Endothelial cell of umbilical vein (primary cell): ENCODE measurements at regions not wholly inside any gene's neighbourhood (a gene's known extent, or its start where the extent isn't known, plus 50 kb on each side); places are given as distances from the start of the nearest gene placed in this dataset.

ENCODE experiments used
- BruUV-seq: library from RNA; stranded (reverse); fragments of 400-500 nt; replicated peaks from 2 replicates; lab custom pipeline; 2021; lab: Mats Ljungman, UMichigan
- CTCF ChIA-PET: fragments of 300-600, 350-600 bp; sonication (Branson Sonifier 250); formaldehyde crosslinking; loops from one replicate; lab custom pipeline; 2021; ENCODE audit warnings: antibody characterized with exemption, inconsistent platforms; lab: Charles Lee
- POLR2A ChIA-PET: fragments of 300-600, 350-600 bp; sonication (Branson Sonifier 250); formaldehyde crosslinking; loops from one replicate; lab custom pipeline; 2021; ENCODE audit warnings: antibody characterized with exemption, inconsistent platforms; lab: Charles Lee
- DNase-seq: peaks from one replicate; pipeline ENCODE4 v3.0.0-alpha.2; 2011; ENCODE audit warnings: low read depth, low spot score
- FAIRE-seq: peaks from 2 replicates; lab custom pipeline; 2011; peaks lifted over from hg19 to GRCh38; lab: Jason Lieb, UNC
- H2AFZ ChIP-seq: 2 replicates; pipeline ENCODE4 v1.6.0; 2012; ENCODE audit warnings: low read depth, low read length, control low read depth, inconsistent platforms
- H3K27ac ChIP-seq: 2 replicates; pipeline ENCODE4 v1.5.1; 2011; ENCODE audit warnings: low read depth, mild to moderate bottlenecking, control low read depth, low read length, moderate library complexity; ENCODE audit not compliant: insufficient read depth
- H3K27me3 ChIP-seq, 2 experiments: 2 replicates each; pipeline versions ENCODE4 v1.6.0 to v1.6.1; 2011; ENCODE audit warnings: low read length in 2 of 2, mixed read lengths in 1 of 2; ENCODE audit not compliant: control insufficient read depth in 2 of 2, insufficient read depth in 2 of 2
- H3K36me3 ChIP-seq, 2 experiments: 2 replicates in 1 of 2; 3 replicates in 1 of 2; pipeline ENCODE4 v1.5.1; 2011; ENCODE audit warnings: low read length in 2 of 2, mild to moderate bottlenecking in 1 of 2, moderate library complexity in 1 of 2; ENCODE audit not compliant: control insufficient read depth in 2 of 2, insufficient read depth in 2 of 2; ENCODE audit errors: extremely low read depth in 1 of 2
- H3K4me1 ChIP-seq: 3 replicates; pipeline ENCODE4 v1.5.1; 2011; ENCODE audit warnings: mild to moderate bottlenecking, low read length; ENCODE audit not compliant: control insufficient read depth, insufficient read depth; ENCODE audit errors: extremely low read depth
- H3K4me2 ChIP-seq: 2 replicates; pipeline ENCODE4 v1.6.1; 2011; ENCODE audit warnings: low read length, control low read depth, mixed read lengths; ENCODE audit not compliant: insufficient read depth
- H3K4me3 ChIP-seq, 3 experiments: fragments of 200-600 bp in 1 of 3; sonication (generic), shearing (Covaris generic) in 1 of 3; replicated peaks in 1 of 3; 2 replicates each; pipeline ENCODE4 v1.5.1; 2011 to 2016; ENCODE audit warnings: control low read depth in 3 of 3, low read length in 3 of 3, mild to moderate bottlenecking in 2 of 3, inconsistent platforms in 1 of 3, low read depth in 1 of 3, moderate library complexity in 1 of 3; ENCODE audit not compliant: insufficient read depth in 1 of 3
- H3K79me2 ChIP-seq: 2 replicates; pipeline ENCODE4 v1.6.0; 2012; ENCODE audit warnings: low read length, inconsistent platforms; ENCODE audit not compliant: control insufficient read depth, insufficient read depth
- H3K9ac ChIP-seq: replicated peaks from 2 replicates; pipeline ENCODE3; 2011; ENCODE audit warnings: low read length, control low read depth; ENCODE audit not compliant: insufficient read depth; ENCODE audit errors: extremely low read depth
- H3K9me1 ChIP-seq: replicated peaks from 3 replicates; pipeline ENCODE4 v1.6.0; 2011; ENCODE audit warnings: mild to moderate bottlenecking, low read length; ENCODE audit not compliant: control insufficient read depth, insufficient read depth; ENCODE audit errors: extremely low read depth
- H3K9me3 ChIP-seq: replicated peaks from 2 replicates; pipeline ENCODE4 v1.5.1; 2012; ENCODE audit warnings: low read length, inconsistent platforms; ENCODE audit not compliant: control insufficient read depth, insufficient read depth
- H4K20me1 ChIP-seq: replicated peaks from 2 replicates; pipeline ENCODE3; 2011; ENCODE audit warnings: mild to moderate bottlenecking, low read length; ENCODE audit not compliant: control insufficient read depth, insufficient read depth; ENCODE audit errors: extremely low read depth
- EZH2 ChIP-seq: IDR thresholded peaks from 2 replicates; pipeline ENCODE4 v1.6.1; 2012; ENCODE audit warnings: borderline replicate concordance, low read depth, mild to moderate bottlenecking, moderate library complexity, low read length, inconsistent platforms; ENCODE audit not compliant: severe bottlenecking
- FOS ChIP-seq: IDR thresholded peaks from 2 replicates; pipeline ENCODE4 v1.6.1; 2011; ENCODE audit warnings: mild to moderate bottlenecking, low read length, moderate library complexity, borderline replicate concordance; ENCODE audit not compliant: insufficient read depth
- GATA2 ChIP-seq: IDR thresholded peaks from 2 replicates; pipeline ENCODE4 v1.7.0; 2011; ENCODE audit warnings: low read depth, mild to moderate bottlenecking, moderate library complexity, mixed read lengths, low read length; ENCODE audit not compliant: insufficient read length, insufficient read depth
- JUN ChIP-seq: IDR thresholded peaks from 2 replicates; pipeline ENCODE4 v1.6.1; 2011; ENCODE audit warnings: borderline replicate concordance, low read depth; ENCODE audit not compliant: insufficient read length, insufficient read depth
- MYC ChIP-seq: IDR thresholded peaks from one replicate; pipeline ENCODE4 v1.6.1; 2011; ENCODE audit warnings: mild to moderate bottlenecking, low read depth, low read length
- POLR2A ChIP-seq: IDR thresholded peaks from 2 replicates; pipeline ENCODE4 v1.6.1; 2012; ENCODE audit warnings: low read depth, mild to moderate bottlenecking, control low read depth, low read length
- POLR2AphosphoS5 ChIP-seq: IDR thresholded peaks from 2 replicates; pipeline ENCODE4 v1.6.1; 2012; ENCODE audit warnings: low read depth, mild to moderate bottlenecking, control low read depth, low read length, moderate library complexity; ENCODE audit not compliant: insufficient read depth
- dilution Hi-C: fragments of 300-500 bp; cut with MboI; formaldehyde crosslinking; loops from one replicate; pipeline ENCODE4 v1.15.0; 2019; ENCODE audit warnings: low sequenced_read_pairs; ENCODE audit not compliant: extremely low pct_ligation_motif_present
- intact Hi-C: fragments of 100-400 bp; cut with micrococcal nuclease; formaldehyde crosslinking; loops from one replicate; pipeline ENCODE4 v1.10.0; 2022
- TF ChIP-seq, protein P1 (sequence below): IDR thresholded peaks from 2 replicates; pipeline ENCODE4 v1.6.1; 2011; ENCODE audit not compliant: insufficient read depth, insufficient read length
- TF ChIP-seq, protein P2 (sequence below), 2 donors: IDR thresholded peaks; 1 replicate in 1 of 2; 2 replicates in 1 of 2; pipeline ENCODE4 v1.5.1; 2011; ENCODE audit warnings: low read length in 2 of 2, mild to moderate bottlenecking in 2 of 2, moderate library complexity in 2 of 2, control low read depth in 1 of 2, inconsistent platforms in 1 of 2, low read depth in 1 of 2; ENCODE audit not compliant: insufficient read depth in 1 of 2; ENCODE audit errors: extremely low read depth in 1 of 2

DNA sequence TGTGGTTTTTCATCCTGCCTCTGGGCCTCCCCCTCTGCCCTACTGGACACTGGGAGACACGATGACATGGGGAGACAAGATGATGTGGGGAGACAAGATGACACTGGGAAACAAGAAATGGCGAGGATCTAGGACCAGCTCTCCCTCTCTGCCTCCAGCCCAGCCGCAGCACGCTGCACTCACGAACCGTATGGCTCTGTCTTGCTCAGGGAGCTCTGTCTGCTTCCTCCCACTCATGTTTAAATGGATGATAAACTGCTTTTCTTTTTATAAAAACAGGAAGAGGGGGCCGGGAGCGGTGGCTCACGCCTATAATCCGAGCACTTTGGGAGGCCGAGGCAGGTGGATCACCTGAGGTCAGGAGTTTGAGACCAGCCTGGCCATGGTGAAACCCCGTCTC lies 73.7 kb downstream of the SPATA31D1 start:
- H3K9me1 ChIP-seq: no peaks in the 10 kb centered on the region
- POLR2A ChIA-PET: no interaction called here
- H3K27me3 ChIP-seq: no peaks in the 10 kb centered on the region
- H3K4me1 ChIP-seq: no peaks in the 10 kb centered on the region
- DNase-seq (no peak), FAIRE-seq (no peak)
- no peak overlapping the region for H2AFZ ChIP-seq
- no peaks in the 10 kb centered on the region for H3K9me3 ChIP-seq
- TF ChIP-seq MYC (no peak), POLR2A (no peak), JUN (no peak), POLR2AphosphoS5 (no peak), EZH2 (no peak), FOS (no peak), GATA2 (no peak)
- TF ChIP-seq, protein P1, sequence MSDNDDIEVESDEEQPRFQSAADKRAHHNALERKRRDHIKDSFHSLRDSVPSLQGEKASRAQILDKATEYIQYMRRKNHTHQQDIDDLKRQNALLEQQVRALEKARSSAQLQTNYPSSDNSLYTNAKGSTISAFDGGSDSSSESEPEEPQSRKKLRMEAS: no peak
- TF ChIP-seq, protein P2, sequence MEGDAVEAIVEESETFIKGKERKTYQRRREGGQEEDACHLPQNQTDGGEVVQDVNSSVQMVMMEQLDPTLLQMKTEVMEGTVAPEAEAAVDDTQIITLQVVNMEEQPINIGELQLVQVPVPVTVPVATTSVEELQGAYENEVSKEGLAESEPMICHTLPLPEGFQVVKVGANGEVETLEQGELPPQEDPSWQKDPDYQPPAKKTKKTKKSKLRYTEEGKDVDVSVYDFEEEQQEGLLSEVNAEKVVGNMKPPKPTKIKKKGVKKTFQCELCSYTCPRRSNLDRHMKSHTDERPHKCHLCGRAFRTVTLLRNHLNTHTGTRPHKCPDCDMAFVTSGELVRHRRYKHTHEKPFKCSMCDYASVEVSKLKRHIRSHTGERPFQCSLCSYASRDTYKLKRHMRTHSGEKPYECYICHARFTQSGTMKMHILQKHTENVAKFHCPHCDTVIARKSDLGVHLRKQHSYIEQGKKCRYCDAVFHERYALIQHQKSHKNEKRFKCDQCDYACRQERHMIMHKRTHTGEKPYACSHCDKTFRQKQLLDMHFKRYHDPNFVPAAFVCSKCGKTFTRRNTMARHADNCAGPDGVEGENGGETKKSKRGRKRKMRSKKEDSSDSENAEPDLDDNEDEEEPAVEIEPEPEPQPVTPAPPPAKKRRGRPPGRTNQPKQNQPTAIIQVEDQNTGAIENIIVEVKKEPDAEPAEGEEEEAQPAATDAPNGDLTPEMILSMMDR (IDR thresholded peaks at IDR 0.05; ENCODE audit: extremely low read depth in 1 of 2, insufficient read depth in 1 of 2, low read depth in 1 of 2, low read length in 2 of 2): no peak
- no peaks in the 10 kb centered on the region for H3K79me2 ChIP-seq
- H3K4me3 ChIP-seq: no peak overlapping the region
- intact Hi-C loops (no loop called here), dilution Hi-C loops (no loop called here)
- H3K9ac ChIP-seq: no peak overlapping the region
- no peak overlapping the region for H3K4me2 ChIP-seq
- H3K36me3 ChIP-seq: no peaks in the 10 kb centered on the region
- no peaks in the 10 kb centered on the region for H4K20me1 ChIP-seq
- CTCF ChIA-PET: no interaction called here
- no peak overlapping the region for H3K27ac ChIP-seq
- no TSS peak for BruUV-seq
